ENCODE measurements at regions not wholly inside any gene's neighbourhood (a gene's known extent, or its start where the extent isn't known, plus 50 kb on each side); places are given as distances from the start of the nearest gene placed in this dataset.
"Not testable (repeated sequence)": the region's sequence is repeated elsewhere in the genome, so short reads cannot be mapped to it uniquely, and the experiment has no call there.

- no peak for DNase-seq
These were observed 51.5 kb upstream of the GRM3 start for GRCh38 chr7:86592185-86592584.

DNA sequence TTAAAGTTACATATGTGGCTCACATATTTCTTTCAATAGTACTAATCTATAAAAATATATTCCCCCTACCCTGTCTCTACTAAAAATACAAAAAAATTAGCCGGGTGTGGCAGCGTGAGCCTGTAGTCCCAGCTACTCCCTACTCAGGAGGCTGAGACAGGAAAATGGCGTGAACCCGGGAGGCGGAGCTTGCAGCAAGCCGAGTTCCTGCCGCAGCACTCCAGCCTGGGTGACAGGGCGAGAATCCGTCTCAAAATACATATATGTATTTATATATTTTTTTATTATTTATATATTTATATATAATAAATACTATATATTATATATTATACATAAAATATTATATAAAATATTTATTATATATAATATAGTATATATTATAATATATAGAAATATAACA is 69.7 kb upstream of the GRM3 start:
- DNase-seq, result no peak

- DNase-seq, result no peak
These were observed 84.8 kb upstream of the GRM3 start for GRCh38 chr7:86558680-86559501.

- no peak for DNase-seq
These were observed 109.1 kb upstream of the GRM3 start for GRCh38 chr7:86534641-86535040.

DNA sequence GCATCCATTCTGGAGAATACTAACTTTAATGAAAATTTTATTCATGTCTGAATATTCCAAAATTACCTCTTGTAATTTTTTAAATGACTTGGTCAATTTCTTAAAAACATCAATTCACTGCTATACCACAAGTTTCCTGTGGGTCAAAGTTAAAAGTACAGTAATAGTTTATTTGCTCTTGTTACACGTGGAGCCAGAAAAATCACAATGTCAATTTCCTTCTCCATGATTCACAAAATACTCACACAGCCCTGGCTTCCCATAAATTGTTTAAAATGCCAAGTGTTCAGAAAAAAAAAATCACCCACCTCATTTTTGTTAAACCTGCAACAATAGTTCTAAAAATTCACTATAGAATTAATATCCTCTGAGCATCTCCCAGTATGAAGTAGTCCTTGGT is 139.5 kb upstream of the GRM3 start:
- DNase-seq, result no peak

- no peak for DNase-seq
These were observed 143.7 kb upstream of the GRM3 start for GRCh38 chr7:86499986-86500385.

DNA sequence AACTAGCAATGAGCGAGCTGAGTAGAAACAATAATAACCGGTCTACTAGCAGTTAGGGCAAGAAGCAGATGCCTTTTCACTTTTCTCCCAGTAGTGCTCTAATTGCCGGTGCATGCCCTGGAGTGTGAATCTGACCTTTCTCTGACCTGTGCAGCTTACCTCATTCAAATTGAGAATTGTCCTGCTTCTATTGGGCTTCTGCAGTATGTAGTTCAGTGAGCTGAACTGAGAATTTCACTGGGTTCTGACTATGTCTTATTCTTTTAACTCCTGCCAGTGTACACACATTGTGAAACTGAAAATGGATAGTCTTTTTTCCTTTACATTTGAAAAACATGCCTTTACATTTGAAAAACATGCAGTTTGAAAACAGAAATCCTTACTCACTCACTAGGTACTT is 157.9 kb upstream of the GRM3 start:
- DNase-seq, result no peak

DNA sequence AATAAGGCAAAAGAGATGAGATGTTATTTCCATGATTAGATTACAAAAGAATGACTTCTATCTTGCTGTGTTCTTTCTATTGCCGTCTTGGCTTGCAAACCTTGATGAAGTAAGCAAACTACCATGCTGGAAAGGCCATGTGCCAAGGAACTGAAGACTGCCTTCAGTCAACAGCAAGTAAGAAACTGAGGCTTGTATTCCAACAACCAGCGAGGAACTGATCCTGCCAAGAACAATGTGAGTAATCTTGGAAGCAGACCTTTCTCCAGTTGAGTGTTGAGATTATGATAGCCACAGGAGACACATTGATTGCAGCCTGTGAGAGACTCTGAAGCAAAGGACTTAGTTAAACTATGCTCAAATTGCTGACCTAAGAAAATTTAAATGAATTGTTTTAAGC is 164.6 kb upstream of the GRM3 start:
- no peak for DNase-seq

DNA sequence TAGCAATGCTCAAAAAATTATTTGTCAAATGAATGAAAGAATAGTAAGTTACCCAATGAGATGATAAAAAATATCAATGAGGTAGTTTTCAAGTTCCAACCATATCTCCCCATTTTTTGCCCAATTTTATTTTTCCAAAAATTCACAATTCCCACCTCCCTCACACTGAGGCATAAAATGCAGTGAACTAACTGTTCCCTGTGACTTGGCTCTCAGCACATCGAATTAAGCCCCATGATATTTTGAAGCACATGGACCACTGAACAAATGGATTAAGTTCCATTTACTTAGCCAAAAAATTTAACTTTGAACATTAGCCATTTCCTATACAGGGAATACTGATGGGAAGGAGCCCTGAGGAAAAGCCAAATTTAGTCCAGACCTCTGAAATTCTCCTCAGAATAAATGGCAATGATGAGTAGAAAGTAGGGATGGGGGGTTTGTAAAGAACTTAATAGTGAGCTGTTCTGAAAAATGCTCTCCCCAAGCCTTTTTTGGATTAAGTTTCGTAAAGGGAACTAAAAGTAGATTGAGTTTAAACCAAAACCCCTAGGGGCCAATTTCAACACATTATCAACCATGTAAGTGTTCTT is 166.3 kb upstream of the GRM3 start:
- no peak for DNase-seq

DNA sequence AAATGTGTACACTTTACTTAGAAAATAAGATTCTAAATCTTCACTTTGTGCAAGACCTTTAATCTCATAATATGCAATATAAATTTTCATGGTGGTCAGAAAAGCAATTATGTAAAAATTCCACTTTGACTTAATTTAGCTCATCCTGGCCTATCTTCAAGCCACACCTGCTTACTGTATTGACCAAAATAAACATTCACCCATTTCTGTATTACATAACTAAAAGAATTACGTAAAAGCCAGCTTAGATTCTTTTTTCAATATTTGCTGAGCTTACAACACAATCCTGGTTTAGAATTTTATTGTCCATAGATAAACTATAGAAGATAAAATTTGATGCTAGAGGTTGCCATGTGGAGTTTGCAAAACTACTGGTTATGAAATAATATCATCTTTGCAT is 172.9 kb upstream of the GRM3 start:
- no peak for DNase-seq

GRCh38 chr7:86469680-86470295 is 173.9 kb upstream of the GRM3 start:
- peak in 12 of 14 donors; percentile 1 to 64 (median 28) for DNase-seq

DNA sequence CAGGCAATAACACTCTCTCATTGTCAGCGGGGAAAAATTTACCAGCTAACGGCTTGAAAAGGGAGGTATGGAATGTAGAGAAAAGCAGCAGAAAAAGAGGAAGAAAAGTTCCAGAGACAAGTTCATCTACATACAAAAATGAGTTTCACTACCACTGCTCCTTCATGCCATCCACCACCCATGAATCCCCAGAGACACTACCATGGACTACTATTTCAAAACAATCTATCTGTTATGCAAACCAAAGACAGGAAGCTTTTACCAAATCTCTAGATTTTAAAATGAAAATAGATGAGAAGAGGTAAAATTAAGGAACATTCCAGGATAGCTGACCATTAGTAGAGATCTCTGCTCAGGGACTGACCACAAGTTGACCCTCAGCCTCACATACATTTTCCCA is 189.0 kb upstream of the GRM3 start:
- DNase-seq, result no peak

DNA sequence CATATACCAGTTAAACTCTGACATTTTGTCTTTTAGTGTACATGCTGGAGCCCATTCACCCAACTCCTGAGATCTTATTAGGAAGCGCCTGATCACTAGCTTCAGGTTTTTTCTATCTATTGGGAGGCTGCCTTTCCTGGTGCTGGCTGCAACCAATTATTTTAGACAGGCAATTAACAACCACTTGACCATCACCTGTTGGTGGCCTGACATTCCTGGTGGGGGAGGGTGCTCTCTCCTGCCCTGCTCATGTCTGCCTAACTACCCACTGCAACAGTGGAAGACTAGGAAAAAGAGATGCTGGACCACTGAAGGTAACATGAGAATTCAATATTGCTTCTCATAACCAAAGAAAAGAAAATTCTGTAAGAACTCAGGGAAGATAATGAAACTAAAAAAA is 190.3 kb upstream of the GRM3 start:
- DNase-seq, result no peak

GRCh38 chr7:86448856-86449255 is 194.9 kb upstream of the GRM3 start:
- no peak for DNase-seq

GRCh38 chr7:86445285-86445684 is 198.4 kb upstream of the GRM3 start:
- no peak for DNase-seq

DNA sequence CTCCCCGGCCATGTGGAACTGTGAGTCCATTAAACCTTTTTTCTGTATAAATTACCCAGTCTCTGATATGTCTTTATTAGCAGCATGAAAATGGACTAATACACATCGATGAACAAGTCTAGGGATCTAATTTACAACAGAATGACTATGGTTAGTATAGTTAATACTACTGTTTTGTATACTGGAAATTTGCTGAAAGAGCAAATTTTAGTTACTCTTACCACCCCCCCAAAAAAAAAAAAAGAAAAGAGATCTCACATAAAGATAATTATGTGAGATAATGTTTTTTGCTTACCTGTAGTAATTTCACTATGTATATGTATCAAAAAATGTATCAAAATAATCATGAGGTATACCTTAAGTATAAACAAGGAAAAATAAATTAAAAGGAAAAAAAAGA is 199.5 kb upstream of the GRM3 start:
- no peak for DNase-seq

DNA sequence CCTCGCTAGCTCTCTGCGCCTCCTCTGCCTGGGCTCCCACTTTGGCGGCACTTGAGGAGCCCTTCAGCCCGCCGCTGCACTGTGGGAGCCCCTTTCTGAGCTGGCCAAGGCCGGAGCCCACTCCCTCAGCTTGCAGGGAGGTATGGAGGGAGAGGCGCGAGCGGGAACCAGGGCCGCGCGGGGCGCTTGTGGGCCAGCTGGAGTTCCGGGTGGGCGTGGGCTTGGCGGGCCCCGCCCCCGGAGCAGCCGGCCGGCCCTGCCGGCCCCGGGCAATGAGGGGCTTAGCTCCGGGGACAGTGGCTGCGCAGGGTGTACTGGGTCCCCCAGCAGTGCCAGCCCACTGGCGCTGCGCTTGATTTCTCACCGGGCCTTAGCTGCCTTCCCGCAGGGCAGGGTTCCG is 203.3 kb upstream of the GRM3 start:
- not testable (repeated sequence) for DNase-seq

- DNase-seq, result no peak
These were observed 205.7 kb upstream of the GRM3 start for GRCh38 chr7:86437951-86438450.

DNA sequence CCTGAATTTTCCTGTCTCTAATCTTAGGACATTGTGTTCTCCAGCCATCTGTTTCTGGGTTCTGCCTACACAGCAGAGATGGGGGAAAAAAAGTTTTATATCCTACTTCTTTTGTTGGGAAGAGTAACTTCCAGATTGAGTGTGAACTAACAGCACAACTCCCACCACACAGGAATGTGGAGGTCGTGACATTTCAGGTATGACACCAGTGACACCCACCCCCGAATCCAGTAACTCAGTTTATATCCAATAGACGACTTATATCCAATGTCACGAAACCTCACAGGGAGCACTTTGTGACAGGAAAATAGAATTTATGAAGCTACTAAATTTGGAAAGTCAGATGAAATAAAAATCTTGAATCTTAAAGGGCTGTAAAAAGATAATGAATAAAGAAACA is 211.9 kb upstream of the GRM3 start:
- DNase-seq, result no peak

- DNase-seq, result no peak
These were observed 231.9 kb upstream of the GRM3 start for GRCh38 chr7:86411814-86412213.

- DNase-seq, result peak in 1 of 14 donors; percentile 10
These were observed 236.4 kb upstream of the GRM3 start for GRCh38 chr7:86407291-86407690.

- DNase-seq, result no peak
These were observed 251.9 kb upstream of the GRM3 start for GRCh38 chr7:86391813-86392212.

- not testable (repeated sequence) for DNase-seq
These were observed 268.1 kb upstream of the GRM3 start for GRCh38 chr7:86375602-86376001.

DNA sequence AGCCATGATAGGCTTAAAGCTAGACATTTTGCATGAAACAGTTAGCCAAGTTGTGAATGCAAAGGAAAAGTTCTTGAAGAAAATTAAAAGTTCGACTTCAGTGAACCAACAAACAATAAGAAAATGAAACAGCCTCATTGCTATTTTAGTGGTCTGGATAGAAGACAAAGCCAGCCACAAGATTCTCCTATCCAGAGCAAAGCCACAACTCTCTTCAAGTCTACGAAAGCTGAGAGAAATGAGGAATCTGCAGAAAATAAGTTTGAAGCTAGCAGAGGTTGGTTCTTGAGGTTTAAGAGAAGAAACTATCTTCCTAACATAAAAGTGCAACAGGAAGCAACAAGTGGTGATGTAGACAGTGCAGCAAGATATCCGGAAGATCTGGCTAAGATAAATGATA is 271.4 kb upstream of the GRM3 start:
- no peak for DNase-seq

Data from C1 segment of cervical spinal cord (tissue), 14 donors.